Activated CD4-positive, alpha-beta T cell treated with anti-CD3 and anti-CD28 coated beads, Interleukin-2, amount 50 U/mL, for 4 hours (primary cell): ENCODE measurements at regions not wholly inside any gene's neighbourhood (a gene's known extent, or its start where the extent isn't known, plus 50 kb on each side); places are given as distances from the start of the nearest gene placed in this dataset.

Source experiments
- DNase-seq, 2 experiments: peaks; one replicate each; pipeline ENCODE4 v3.0.0-alpha.2; 2020

GRCh38 chr3:72353236-72354128 lies 494.8 kb downstream of the SHQ1 start:
- DNase-seq, result no peak

DNA sequence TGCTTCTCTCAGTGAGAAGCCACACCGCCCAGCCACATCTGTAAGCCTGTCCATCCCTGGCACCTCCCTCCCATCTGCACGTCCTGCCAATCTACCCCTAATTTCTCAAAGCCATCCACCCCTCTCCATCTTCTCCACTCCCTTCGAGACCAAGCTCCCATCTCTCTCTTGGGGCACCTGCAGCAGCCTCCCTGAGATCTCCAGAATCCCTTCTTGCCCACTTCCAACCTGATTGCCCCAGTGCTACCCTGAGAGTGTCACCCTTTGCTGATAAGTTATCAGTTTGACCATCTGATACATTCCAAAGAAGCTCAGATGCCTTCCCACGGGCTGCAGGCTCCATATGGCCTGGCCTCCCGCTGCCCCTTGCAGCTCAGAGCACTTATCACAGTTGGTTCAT lies 496.1 kb downstream of the SHQ1 start:
- DNase-seq, result no peak

GRCh38 chr3:72351536-72351935 lies 496.7 kb downstream of the SHQ1 start:
- DNase-seq, result no peak

DNA sequence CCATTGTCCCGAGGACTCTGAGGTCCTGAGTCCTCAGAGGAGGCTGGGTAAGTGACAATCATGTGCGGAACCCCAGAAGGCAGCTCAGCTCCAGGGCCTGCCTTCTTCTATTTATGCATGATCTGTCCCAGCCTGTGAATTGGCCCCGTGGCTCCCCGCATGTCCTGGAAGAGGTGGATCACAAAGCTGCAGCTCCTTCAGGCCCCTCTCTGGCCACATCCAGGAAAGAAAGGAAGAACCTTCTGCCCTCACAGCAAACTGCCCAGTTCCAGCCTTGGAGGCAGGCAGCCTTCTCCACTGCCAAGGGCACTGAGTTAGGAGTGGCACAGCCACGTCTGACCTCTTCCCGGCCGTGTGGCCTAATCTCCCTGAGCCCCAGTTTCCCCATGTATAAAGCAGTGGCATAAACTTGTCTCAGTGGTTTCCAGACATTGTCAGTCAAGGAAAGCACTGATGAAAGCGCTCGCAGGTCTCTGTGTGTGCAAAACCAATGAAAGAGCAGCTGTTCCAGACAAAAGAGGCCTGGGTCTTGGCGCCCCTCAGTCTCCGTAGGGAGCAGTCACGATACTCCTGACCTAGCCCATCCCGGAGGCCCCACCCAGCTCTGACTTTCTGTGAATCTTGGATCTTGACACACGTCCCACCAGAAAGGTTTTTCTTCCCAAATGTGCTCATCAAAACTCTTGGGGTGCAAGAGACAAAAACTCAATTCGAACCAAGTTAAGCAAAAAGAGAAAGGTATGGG lies 497.3 kb downstream of the SHQ1 start:
- DNase-seq, result no peak

DNA sequence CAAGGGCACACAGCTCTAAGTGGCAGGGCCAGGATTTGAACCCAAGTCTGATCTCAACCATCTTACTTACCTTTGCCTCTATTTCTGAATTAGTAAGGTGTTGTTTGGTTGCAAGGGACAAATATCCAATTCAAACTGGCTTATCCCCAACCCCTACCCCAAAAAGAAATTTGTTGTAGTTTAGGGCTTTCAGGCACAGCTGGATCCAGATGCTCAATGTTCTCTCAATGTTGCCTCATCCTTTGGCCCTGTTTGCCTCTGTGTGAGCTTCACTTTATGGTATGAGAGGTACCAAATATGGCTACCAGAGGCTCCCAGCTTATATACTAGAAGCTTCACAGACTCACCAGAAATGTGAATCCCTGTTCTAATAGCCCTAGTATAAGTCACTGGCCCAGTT lies 499.9 kb downstream of the SHQ1 start:
- no peak for DNase-seq

DNA sequence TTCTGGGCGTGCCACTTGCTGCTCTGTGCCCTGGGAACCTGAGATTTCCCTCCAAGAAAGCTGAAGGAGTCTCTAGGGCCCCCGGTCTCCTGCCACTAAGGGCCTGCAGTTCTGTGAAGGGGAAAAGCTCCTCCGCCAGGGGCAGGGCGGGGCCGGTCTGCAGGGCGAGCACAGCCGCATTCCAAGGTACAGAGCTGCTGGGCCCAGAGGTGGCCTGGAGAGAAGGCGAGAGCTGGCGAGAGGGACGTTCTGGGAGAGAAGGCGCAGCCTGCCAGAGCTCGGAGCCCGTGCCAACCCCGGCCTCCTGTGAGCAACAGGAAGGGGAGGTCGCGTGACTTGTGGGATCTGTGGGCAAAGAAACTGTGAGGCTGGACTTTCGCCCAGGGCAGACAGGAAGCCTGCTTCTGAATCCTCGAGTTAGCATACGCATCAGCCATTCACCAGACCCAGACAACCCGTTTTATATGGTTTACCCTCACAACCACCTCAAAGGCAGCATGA lies 500.4 kb downstream of the SHQ1 start:
- DNase-seq, result no peak

- no peak for DNase-seq
These were observed 501.7 kb downstream of the SHQ1 start for GRCh38 chr3:72346526-72346926.

- no peak for DNase-seq
These were observed 502.3 kb downstream of the SHQ1 start for GRCh38 chr3:72345980-72346379.

DNA sequence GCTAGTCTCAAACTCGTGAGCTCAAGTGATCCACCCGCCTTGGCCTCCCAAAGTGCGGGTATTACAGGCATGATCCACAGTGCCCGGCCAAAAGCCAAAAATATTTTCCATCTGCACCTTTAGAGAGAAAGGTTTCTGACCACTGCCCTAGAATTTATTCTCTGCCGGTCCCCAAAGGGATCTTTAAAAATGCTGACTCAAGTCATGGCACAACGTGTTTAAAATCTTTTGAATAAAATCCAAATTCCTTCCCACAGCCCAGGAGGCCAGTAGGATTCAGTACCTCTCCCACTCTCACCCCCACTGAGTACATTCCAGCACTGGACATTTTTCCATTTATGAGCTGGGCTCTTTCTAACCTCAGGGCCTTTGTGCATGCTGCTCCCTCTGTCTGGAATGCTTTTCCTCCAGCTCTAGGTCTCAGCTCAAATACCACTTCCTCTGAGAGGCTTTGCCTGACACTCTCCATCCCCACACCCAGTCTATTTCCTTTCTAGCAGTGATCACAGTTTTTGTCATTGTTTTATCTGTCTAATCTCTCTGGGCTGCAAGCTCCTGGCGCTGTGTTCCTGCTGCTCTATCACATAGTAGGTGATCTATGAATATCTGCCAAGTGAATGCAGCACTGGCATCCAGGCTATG lies 502.9 kb downstream of the SHQ1 start:
- no peak for DNase-seq

GRCh38 chr3:72344647-72345046 lies 503.6 kb downstream of the SHQ1 start:
- no peak for DNase-seq

- no peak for DNase-seq
These were observed 504.0 kb downstream of the SHQ1 start for GRCh38 chr3:72344236-72344635.

GRCh38 chr3:72343078-72343477 lies 505.2 kb downstream of the SHQ1 start:
- peak; percentile 14 to 21 for DNase-seq

- no peak for DNase-seq
These were observed 505.8 kb downstream of the SHQ1 start for GRCh38 chr3:72342450-72342849.

GRCh38 chr3:72341920-72342319 lies 506.3 kb downstream of the SHQ1 start:
- DNase-seq, result no peak

DNA sequence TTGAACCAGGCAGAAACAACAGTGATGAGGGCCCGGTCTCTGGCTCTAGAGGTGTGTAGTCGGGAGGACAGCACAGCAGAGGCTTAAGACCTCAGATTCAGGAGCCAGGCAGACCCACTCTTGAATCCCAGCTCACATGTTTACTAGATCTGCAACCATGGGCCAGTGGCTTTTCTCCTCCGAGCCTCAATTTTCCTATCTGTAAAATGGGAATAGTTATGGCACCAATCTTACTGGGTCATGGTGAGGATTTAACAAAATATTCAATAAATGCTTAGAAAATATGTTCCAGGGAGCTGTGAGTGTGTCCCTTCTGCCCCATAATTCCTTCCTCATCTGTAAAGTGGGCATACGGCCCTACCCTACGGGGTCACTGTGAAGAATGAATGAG lies 506.9 kb downstream of the SHQ1 start:
- no peak for DNase-seq

DNA sequence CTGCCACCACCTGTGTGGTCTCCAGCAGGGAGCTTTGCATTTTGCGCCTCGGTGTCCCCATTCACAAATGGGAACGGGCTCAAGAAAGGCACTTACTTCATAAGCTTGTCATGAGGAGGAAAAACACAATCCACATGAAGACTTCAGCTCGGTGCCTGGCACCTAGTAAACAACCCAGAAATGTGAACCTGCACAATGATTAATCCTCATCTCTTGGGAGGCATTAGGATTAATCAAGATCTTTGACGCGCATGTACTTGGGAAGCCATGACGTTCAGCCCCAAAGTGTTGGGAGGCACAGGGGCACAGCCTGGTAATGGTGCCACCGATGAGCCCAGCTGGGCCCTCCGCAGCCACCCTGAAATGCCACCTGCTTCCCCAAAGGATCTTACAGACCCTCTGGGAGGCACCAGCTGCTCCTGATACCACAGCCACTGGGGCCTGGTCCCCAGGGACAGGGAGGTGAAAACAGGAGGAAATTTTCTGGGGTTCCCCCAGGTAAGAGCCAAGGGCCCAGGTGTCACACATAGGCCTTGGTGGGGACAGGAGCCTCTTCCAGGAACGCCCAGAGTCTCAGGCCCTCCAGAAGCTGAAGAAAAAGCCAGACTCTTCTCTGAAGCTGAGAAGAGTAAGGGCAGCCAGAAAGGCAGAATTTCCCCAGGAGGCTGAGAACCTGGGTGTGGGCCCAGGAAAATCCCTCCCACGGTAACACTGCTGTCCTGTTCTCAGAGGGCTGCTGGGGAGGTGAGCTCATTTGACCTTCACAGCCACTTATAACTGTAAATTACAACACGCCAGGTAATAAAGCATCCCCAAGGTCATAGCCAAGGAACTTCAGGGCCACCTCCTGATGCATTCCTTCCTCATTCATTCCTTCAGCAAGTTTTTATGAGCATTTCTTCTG lies 507.5 kb downstream of the SHQ1 start:
- DNase-seq, result no peak

- DNase-seq, result no peak
These were observed 508.2 kb downstream of the SHQ1 start for GRCh38 chr3:72340056-72340455.

DNA sequence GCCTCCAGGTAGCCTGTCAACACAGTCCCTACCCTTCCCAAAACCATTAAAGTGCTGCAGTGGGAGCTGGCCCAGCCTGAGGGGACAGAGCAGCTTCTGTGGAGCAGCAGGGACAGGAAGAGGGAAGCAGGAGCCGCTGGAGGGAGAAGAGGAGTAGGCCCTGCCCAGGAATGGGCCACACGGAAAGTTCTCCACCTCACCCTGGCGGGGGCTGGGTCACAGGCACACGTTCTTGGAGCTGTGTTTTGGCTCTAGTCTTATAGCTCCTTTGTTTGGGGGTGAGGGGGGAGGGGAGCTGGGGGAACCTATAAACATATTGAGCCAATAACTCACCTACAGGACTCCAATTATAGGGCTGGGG lies 508.6 kb downstream of the SHQ1 start:
- no peak for DNase-seq

- peak; percentile 49 to 54 for DNase-seq
These were observed 509.1 kb downstream of the SHQ1 start for GRCh38 chr3:72338942-72339669.

DNA sequence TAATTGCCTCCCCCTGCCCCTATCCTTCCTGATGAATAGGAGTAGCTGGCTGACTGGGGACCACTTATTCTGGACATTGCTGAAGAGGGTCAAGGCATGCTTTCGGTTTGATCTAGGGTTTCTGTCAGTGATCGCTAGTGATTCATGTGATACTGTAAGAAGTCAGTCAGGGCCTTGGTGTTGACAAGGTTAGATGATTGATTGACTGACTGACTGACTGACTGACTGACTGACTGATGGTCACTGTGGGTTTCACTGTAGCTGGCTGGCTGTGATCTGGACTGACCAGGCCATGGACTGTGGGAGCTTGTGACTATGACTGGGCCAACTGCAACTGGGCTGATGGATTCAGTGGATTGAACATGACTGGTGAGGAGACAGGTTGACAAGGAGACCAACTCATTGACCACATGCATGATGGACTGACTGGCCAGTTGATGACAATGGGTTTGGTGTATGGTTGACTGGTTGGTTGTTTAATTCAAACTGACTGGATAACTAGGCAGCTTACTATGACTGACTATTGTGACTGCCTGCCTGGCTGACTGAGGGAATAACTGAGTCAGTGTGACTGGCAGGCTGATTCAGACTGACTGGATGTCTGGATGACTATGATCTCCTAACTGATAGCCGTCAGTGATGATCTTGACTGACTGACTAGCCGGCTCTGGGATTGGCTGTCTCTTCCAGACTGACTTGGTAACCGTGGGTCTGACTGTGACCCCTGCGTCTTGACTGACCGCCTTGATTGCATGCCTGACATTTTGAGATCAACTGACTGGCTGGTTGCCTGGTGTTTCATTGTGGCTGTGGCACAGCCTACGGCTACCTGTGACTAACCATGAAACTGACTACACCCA lies 509.9 kb downstream of the SHQ1 start:
- peak; percentile 27 to 55 for DNase-seq

DNA sequence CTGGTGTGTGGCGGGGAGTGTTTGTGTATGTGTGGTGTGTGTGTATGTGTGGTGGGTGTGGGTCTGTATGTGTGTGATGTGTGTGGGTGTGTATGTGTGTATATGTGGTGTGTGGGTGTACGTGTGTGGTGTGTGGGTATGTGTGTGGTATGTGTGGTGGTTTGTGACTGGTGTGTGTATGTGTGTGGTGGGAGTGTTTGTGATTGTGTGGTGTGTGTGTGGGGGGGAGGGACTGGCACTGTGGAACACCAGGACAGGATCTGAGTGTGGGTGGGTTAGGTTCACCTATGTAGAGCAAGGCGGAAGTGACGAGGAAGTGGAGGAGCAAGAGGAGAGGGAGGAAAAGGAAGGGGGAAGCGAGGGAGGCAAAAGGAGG lies 510.8 kb downstream of the SHQ1 start:
- DNase-seq, result no peak
